HG02981 (cell line): ENCODE measurements at regions not wholly inside any gene's neighbourhood (a gene's known extent, or its start where the extent isn't known, plus 50 kb on each side); places are given as distances from the start of the nearest gene placed in this dataset.

Experiments
- ATAC-seq: cut with Tn5 transposase; IDR thresholded peaks from one replicate; pipeline ENCODE4 v1.9.1; 2021; ENCODE audit warnings: mild to moderate bottlenecking, moderate library complexity; ENCODE audit not compliant: unreplicated experiment

GRCh38 chr3:168271932-168272331, 176.2 kb upstream of the GOLIM4 start:
- no peak for ATAC-seq

- ATAC-seq, result no peak
Measured at GRCh38 chr3:168269001-168269400, 173.3 kb upstream of the GOLIM4 start.

- no peak for ATAC-seq
Measured at GRCh38 chr3:168267179-168267578, 171.5 kb upstream of the GOLIM4 start.

- no peak for ATAC-seq
Measured at GRCh38 chr3:168266335-168266734, 170.6 kb upstream of the GOLIM4 start.

- ATAC-seq, result no peak
Measured at GRCh38 chr3:168262887-168263286, 167.2 kb upstream of the GOLIM4 start.

GRCh38 chr3:168260859-168261258, 165.1 kb upstream of the GOLIM4 start:
- peak; percentile 84 for ATAC-seq

GRCh38 chr3:168251371-168251770, 155.6 kb upstream of the GOLIM4 start:
- peak; percentile 44 for ATAC-seq

- ATAC-seq, result peak; percentile 25
Measured at GRCh38 chr3:168250415-168250861, 154.7 kb upstream of the GOLIM4 start.

- ATAC-seq, result peak; percentile 63
Measured at GRCh38 chr3:168249550-168250414, 154.1 kb upstream of the GOLIM4 start.

- ATAC-seq, result no peak
Measured at GRCh38 chr3:168249205-168249549, 153.5 kb upstream of the GOLIM4 start.

- peak; percentile 6 for ATAC-seq
Measured at GRCh38 chr3:168248383-168249204, 152.9 kb upstream of the GOLIM4 start.

- no peak for ATAC-seq
Measured at GRCh38 chr3:168241156-168241555, 145.4 kb upstream of the GOLIM4 start.

GRCh38 chr3:168239287-168239686, 143.6 kb upstream of the GOLIM4 start:
- ATAC-seq, result no peak

GRCh38 chr3:168233001-168233400, 137.3 kb upstream of the GOLIM4 start:
- ATAC-seq, result no peak

- ATAC-seq, result no peak
Measured at GRCh38 chr3:168223085-168223484, 127.4 kb upstream of the GOLIM4 start.

- no peak for ATAC-seq
Measured at GRCh38 chr3:168220556-168220955, 124.8 kb upstream of the GOLIM4 start.

GRCh38 chr3:168219530-168219929, 123.8 kb upstream of the GOLIM4 start:
- ATAC-seq, result no peak

- ATAC-seq, result no peak
Measured at GRCh38 chr3:168218600-168218999, 122.9 kb upstream of the GOLIM4 start.

GRCh38 chr3:168216851-168217250, 121.1 kb upstream of the GOLIM4 start:
- ATAC-seq, result no peak

GRCh38 chr3:168213920-168214319, 118.2 kb upstream of the GOLIM4 start:
- peak; percentile 83 for ATAC-seq

GRCh38 chr3:168212664-168213285, 117.1 kb upstream of the GOLIM4 start:
- ATAC-seq, result no peak
